Panc1 (cell line): ENCODE measurements at regions not wholly inside any gene's neighbourhood (a gene's known extent, or its start where the extent isn't known, plus 50 kb on each side); places are given as distances from the start of the nearest gene placed in this dataset.

Experiments
- POLR2AphosphoS5 ChIP-seq: IDR thresholded peaks from 2 replicates; pipeline ENCODE4 v1.6.1; 2012; ENCODE audit warnings: mild to moderate bottlenecking, low read depth, low read length, moderate library complexity
- REST ChIP-seq, 2 experiments: IDR thresholded peaks; 2 replicates each; pipeline ENCODE4 v1.6.1; 2011 to 2012; ENCODE audit warnings: low read depth in 2 of 2, control low read depth in 1 of 2, low read length in 1 of 2, mild to moderate bottlenecking in 1 of 2, moderate library complexity in 1 of 2; ENCODE audit not compliant: insufficient read depth in 1 of 2
- TCF7L2 ChIP-seq: IDR thresholded peaks from 2 replicates; pipeline ENCODE4 v1.6.1; 2011; ENCODE audit warnings: mild to moderate bottlenecking, low read depth, low read length, inconsistent platforms
- TF ChIP-seq, protein P1 (sequence below): fragments of 450-650 bp; IDR thresholded peaks from 2 replicates; pipeline ENCODE4 v1.5.1; 2017; ENCODE audit warnings: mild to moderate bottlenecking

DNA sequence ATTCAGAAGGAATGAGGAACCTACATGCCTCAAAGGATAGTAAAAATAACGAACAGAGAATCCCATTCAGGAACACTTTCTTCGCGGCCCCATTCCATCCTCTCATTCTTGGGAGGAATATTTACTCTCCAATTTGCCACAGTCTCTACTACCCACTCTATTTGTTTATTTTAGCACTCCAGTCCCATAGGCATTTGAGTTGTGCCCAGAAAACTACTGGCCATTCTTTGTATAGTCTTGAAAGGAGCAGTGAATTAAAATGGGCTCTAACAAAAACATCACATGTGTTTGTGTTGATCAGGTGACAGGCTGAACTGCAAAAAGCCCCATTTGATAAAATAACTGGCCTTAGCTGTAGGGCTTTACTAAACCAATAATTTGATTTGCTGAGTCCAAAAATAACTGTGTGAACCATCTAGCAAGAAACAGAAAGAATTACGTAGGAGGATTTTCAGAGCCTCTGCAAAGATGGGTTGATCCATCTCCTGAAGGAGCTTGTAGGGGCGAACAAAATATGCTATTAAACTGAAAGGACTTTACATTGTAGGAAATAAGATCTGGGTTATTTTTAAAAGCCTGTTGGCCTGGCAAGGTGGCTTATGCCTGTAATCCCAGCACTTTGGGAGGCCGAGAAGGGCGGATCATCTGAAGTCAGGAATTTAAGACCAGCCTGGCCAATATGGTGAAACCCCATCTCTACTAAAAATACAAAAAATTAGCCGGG lies 142.3 kb upstream of the CPNE8 start:
- TF ChIP-seq, protein P1, sequence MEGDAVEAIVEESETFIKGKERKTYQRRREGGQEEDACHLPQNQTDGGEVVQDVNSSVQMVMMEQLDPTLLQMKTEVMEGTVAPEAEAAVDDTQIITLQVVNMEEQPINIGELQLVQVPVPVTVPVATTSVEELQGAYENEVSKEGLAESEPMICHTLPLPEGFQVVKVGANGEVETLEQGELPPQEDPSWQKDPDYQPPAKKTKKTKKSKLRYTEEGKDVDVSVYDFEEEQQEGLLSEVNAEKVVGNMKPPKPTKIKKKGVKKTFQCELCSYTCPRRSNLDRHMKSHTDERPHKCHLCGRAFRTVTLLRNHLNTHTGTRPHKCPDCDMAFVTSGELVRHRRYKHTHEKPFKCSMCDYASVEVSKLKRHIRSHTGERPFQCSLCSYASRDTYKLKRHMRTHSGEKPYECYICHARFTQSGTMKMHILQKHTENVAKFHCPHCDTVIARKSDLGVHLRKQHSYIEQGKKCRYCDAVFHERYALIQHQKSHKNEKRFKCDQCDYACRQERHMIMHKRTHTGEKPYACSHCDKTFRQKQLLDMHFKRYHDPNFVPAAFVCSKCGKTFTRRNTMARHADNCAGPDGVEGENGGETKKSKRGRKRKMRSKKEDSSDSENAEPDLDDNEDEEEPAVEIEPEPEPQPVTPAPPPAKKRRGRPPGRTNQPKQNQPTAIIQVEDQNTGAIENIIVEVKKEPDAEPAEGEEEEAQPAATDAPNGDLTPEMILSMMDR, result no peak
- no peak for TF ChIP-seq POLR2AphosphoS5
- TF ChIP-seq REST (IDR thresholded peaks at IDR 0.05; ENCODE audit: insufficient read depth in 1 of 2, low read depth in 2 of 2, low read length in 1 of 2), result no peak
- no peak for TF ChIP-seq TCF7L2
